HG02571 (cell line): ENCODE measurements at regions not wholly inside any gene's neighbourhood (a gene's known extent, or its start where the extent isn't known, plus 50 kb on each side); places are given as distances from the start of the nearest gene placed in this dataset.

Experiments
- ATAC-seq: cut with Tn5 transposase; IDR thresholded peaks from one replicate; pipeline ENCODE4 v1.9.1; 2021; ENCODE audit warnings: mild to moderate bottlenecking, moderate library complexity; ENCODE audit not compliant: unreplicated experiment

- ATAC-seq: no peak
These were observed 58.9 kb upstream of the MON1B start for GRCh38 chr16:77132051-77132618.

- ATAC-seq: no peak
These were observed 57.3 kb upstream of the MON1B start for GRCh38 chr16:77133706-77134105.

- ATAC-seq: no peak
These were observed 53.9 kb upstream of the MON1B start for GRCh38 chr16:77137045-77137444.
